Astrocyte of the cerebellum (primary cell): ENCODE measurements at regions not wholly inside any gene's neighbourhood (a gene's known extent, or its start where the extent isn't known, plus 50 kb on each side); places are given as distances from the start of the nearest gene placed in this dataset.
A peak's percentile ranks its signal among the peaks of the same experiment; 100 is the strongest.

Experiments
- DNase-seq: peaks from one replicate; pipeline ENCODE4 v3.0.0-alpha.2; 2011; ENCODE audit warnings: low read depth
- H3K4me3 ChIP-seq: 2 replicates; pipeline ENCODE4 v1.5.1; 2011; ENCODE audit warnings: mild to moderate bottlenecking, low read depth, low read length, moderate library complexity
- in situ Hi-C: cut with HindIII; loops from 2 replicates; pipeline ENCODE4 v1.10.0; 2017; ENCODE audit warnings: low sequenced_read_pairs
- TF ChIP-seq, protein P1 (sequence below): IDR thresholded peaks from 2 replicates; pipeline ENCODE4 v1.5.1; 2012; ENCODE audit warnings: low read length, low read depth, moderate library complexity, mild to moderate bottlenecking; ENCODE audit errors: missing control alignments

DNA sequence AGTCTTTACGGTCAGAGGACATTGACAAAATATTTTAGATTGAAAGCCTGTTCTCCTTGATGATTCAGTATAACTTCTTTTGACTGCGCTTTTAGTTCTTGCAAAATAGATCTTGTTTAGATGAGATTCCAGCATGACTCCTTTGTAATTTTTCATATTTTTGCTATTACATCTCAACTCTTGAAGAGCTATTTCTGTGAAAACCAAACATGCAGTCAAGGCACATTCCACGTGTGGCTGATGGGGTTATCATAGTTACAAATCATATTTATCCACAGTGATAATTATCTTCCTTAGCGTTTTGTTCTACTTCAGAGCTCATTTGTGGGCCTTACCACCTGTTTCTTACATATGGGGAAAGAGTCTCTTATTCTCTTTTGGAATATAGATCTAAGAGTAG, 238.8 kb upstream of the DMRT1 start:
- no peak overlapping the region for H3K4me3 ChIP-seq
- DNase-seq = no peak
- in situ Hi-C loops = no loop called here
- TF ChIP-seq, protein P1, sequence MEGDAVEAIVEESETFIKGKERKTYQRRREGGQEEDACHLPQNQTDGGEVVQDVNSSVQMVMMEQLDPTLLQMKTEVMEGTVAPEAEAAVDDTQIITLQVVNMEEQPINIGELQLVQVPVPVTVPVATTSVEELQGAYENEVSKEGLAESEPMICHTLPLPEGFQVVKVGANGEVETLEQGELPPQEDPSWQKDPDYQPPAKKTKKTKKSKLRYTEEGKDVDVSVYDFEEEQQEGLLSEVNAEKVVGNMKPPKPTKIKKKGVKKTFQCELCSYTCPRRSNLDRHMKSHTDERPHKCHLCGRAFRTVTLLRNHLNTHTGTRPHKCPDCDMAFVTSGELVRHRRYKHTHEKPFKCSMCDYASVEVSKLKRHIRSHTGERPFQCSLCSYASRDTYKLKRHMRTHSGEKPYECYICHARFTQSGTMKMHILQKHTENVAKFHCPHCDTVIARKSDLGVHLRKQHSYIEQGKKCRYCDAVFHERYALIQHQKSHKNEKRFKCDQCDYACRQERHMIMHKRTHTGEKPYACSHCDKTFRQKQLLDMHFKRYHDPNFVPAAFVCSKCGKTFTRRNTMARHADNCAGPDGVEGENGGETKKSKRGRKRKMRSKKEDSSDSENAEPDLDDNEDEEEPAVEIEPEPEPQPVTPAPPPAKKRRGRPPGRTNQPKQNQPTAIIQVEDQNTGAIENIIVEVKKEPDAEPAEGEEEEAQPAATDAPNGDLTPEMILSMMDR = no peak

DNA sequence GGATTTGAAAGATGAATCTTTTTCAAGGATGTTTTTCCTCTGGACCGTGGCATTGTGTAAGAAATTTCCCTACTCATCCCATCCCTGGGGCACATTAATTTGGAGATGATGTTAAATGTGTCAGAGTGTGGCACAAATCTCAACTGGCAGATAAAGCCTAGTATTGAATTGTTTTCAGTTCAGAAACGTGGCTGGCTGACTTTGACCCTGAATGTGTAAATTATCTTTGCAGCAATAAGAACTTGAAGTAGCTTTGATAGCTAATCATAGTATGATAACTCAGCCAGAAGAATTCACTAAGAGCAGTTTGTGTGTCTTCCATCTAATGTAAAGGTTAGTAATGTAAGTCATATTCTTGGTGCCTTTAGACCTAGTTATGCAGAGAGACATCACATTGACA, 238.4 kb upstream of the DMRT1 start:
- in situ Hi-C loops = no loop called here
- no peak for DNase-seq
- TF ChIP-seq, protein P1 = no peak
- no peak overlapping the region for H3K4me3 ChIP-seq

DNA sequence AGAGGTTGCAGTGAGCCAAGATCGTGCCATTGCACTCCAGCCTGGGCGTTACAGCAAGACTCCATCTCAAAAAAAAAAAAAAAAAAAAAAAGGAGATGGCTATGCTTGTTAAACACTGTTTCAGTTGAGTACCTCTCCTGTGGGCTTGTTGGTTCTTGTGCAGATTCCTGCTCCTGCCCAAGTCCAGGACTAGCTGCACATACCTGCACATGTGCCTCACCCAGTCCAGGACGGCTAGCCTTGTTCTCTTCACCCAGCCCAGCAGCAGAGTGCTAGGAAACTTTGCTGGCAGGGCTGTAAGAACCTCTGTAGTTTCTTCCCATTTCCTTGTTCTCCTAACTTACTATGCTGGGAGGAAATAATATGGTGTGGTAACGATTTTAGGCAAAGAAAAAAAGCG, 234.1 kb upstream of the DMRT1 start:
- DNase-seq = no peak
- no peak overlapping the region for H3K4me3 ChIP-seq
- in situ Hi-C loops = no loop called here
- TF ChIP-seq, protein P1 = no peak

DNA sequence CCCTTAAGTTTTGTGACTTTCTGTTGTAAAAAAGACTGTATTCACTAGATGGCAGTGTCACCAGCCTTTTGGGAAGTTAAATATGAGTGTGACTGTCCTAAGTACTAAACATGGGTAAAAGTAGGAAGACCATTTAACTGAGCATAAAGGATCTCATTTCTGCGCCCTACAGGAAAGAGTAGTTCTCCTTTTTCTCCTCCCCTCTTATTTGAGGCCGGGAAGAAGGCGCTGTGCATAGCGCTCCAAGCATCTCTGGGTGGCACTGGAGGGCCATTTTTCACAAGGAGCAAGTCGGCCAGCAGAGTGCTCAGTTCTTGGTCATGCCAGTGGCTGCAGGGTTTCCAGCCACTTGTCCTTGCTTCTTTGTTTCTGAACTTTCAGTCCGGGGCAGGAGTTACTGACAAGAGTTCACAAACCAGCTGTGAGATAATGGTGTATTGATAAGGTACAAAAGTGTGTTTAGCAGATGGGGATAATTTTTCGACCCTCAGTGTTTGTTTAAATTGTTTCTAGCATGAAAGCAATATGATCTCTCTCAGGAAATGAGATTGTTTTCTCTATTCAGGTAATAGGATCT, 227.6 kb upstream of the DMRT1 start:
- H3K4me3 ChIP-seq = no peak overlapping the region
- in situ Hi-C loops = no loop called here
- peak; percentile 92 for DNase-seq
- TF ChIP-seq, protein P1 = peak; percentile 91

DNA sequence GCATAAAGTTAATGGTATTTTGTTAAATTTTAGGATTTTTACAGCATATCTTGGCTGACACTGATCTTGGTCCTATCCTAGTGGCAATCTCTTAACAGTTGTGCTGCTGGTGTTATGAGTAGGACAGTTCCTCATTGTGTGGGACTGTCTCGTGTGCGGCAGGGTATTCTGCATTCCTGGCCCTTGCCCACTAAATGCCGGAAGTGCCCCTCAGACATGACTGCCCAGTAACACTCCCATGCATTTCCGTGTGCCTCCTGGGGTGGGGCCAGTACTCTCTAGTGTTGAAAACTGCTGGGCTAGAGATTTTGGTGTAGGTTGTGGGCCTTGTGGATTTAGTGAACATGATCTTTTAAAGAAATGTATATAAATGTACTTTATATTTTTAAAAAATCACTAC, 227.1 kb upstream of the DMRT1 start:
- in situ Hi-C loops = no loop called here
- TF ChIP-seq, protein P1 = no peak
- DNase-seq = no peak
- H3K4me3 ChIP-seq = no peak overlapping the region

DNA sequence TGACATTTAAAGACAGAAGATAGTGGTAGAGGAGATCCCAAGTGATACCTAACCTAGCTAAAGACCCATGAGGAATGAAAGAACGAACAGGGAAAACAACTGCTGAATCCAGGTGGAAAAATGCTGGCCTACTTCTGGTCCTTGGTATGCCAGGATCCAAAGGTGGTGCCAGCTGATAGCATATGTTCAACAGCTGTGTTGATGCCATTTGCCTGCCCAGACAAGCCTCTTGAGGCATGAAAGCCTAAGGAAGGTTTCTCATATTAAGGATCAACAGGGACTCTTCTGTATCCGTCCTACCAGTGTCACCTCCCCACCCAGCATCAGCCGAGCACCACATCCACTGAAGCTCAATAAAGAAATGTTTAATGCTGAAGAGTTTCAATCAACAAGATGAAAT, 225.7 kb upstream of the DMRT1 start:
- in situ Hi-C loops = no loop called here
- TF ChIP-seq, protein P1 = no peak
- H3K4me3 ChIP-seq = no peak overlapping the region
- no peak for DNase-seq
